M059J (cell line): ENCODE measurements at regions not wholly inside any gene's neighbourhood (a gene's known extent, or its start where the extent isn't known, plus 50 kb on each side); places are given as distances from the start of the nearest gene placed in this dataset.
"Not testable (repeated sequence)": the region's sequence is repeated elsewhere in the genome, so short reads cannot be mapped to it uniquely, and the experiment has no call there.

ENCODE experiments used
- DNase-seq: peaks from one replicate; pipeline ENCODE4 v3.0.0-alpha.2; 2012; ENCODE audit warnings: low read depth

GRCh38 chr7:69283421-69283820, 314.9 kb upstream of the AUTS2 start:
- peak; percentile 59 for DNase-seq

GRCh38 chr7:69285854-69286253, 312.4 kb upstream of the AUTS2 start:
- DNase-seq, result no peak

GRCh38 chr7:69295977-69296376, 302.3 kb upstream of the AUTS2 start:
- DNase-seq, result no peak

- DNase-seq, result no peak
Measured at GRCh38 chr7:69301253-69301652, 297.0 kb upstream of the AUTS2 start.

GRCh38 chr7:69309601-69310000, 288.7 kb upstream of the AUTS2 start:
- no peak for DNase-seq

GRCh38 chr7:69311489-69311888, 286.8 kb upstream of the AUTS2 start:
- no peak for DNase-seq

GRCh38 chr7:69313852-69314251, 284.4 kb upstream of the AUTS2 start:
- DNase-seq, result not testable (repeated sequence)

GRCh38 chr7:69318794-69319193, 279.5 kb upstream of the AUTS2 start:
- DNase-seq, result no peak

GRCh38 chr7:69328516-69328915, 269.8 kb upstream of the AUTS2 start:
- DNase-seq, result no peak

- no peak for DNase-seq
Measured at GRCh38 chr7:69334701-69335100, 263.6 kb upstream of the AUTS2 start.

- no peak for DNase-seq
Measured at GRCh38 chr7:69335331-69335730, 262.9 kb upstream of the AUTS2 start.

- no peak for DNase-seq
Measured at GRCh38 chr7:69336976-69337375, 261.3 kb upstream of the AUTS2 start.

GRCh38 chr7:69338144-69338543, 260.1 kb upstream of the AUTS2 start:
- DNase-seq, result no peak

GRCh38 chr7:69341288-69341687, 257.0 kb upstream of the AUTS2 start:
- no peak for DNase-seq

- DNase-seq, result peak; percentile 65
Measured at GRCh38 chr7:69342154-69342884, 256.0 kb upstream of the AUTS2 start.

GRCh38 chr7:69349291-69349690, 249.0 kb upstream of the AUTS2 start:
- no peak for DNase-seq

GRCh38 chr7:69358163-69358821, 240.0 kb upstream of the AUTS2 start:
- DNase-seq, result no peak

- peak; percentile 67 for DNase-seq
Measured at GRCh38 chr7:69359003-69359700, 239.1 kb upstream of the AUTS2 start.

- DNase-seq, result no peak
Measured at GRCh38 chr7:69360913-69361312, 237.4 kb upstream of the AUTS2 start.

- peak; percentile 77 for DNase-seq
Measured at GRCh38 chr7:69363136-69363535, 235.1 kb upstream of the AUTS2 start.

- no peak for DNase-seq
Measured at GRCh38 chr7:69364813-69365643, 233.2 kb upstream of the AUTS2 start.

GRCh38 chr7:69365651-69366192, 232.6 kb upstream of the AUTS2 start:
- peak; percentile 50 for DNase-seq
